Liver (tissue), 8 donors: ENCODE measurements at regions not wholly inside any gene's neighbourhood (a gene's known extent, or its start where the extent isn't known, plus 50 kb on each side); places are given as distances from the start of the nearest gene placed in this dataset.

Experiments
- DNase-seq: peaks from one replicate; pipeline ENCODE4 v3.0.0-alpha.2; 2017; ENCODE audit warnings: low spot score
- H3K27ac ChIP-seq, 2 donors: one replicate each; pipeline ENCODE4 v1.7.0; 2013; ENCODE audit warnings: inconsistent platforms in 2 of 2, low read length in 2 of 2, control low read depth in 1 of 2, low read depth in 1 of 2, mild to moderate bottlenecking in 1 of 2
- H3K27me3 ChIP-seq, 4 donors: one replicate each; pipeline versions ENCODE4 v1.6.1 to v1.7.0; 2013; ENCODE audit warnings: low read length in 3 of 4, inconsistent platforms in 1 of 4, mild to moderate bottlenecking in 1 of 4, moderate library complexity in 1 of 4; ENCODE audit not compliant: control insufficient read depth in 4 of 4, insufficient read depth in 4 of 4
- H3K36me3 ChIP-seq, 4 donors: one replicate each; pipeline versions ENCODE4 v1.6.1 to v1.7.0; 2013; ENCODE audit warnings: low read length in 3 of 4, mild to moderate bottlenecking in 3 of 4, low read depth in 1 of 4, moderate library complexity in 1 of 4; ENCODE audit not compliant: control insufficient read depth in 4 of 4, insufficient read depth in 3 of 4
- H3K4me1 ChIP-seq, 4 donors: one replicate each; pipeline versions ENCODE4 v1.6.1 to v1.7.0; 2013; ENCODE audit warnings: low read length in 3 of 4, mild to moderate bottlenecking in 3 of 4, moderate library complexity in 1 of 4; ENCODE audit not compliant: control insufficient read depth in 4 of 4, insufficient read depth in 4 of 4
- H3K4me3 ChIP-seq, 3 donors: one replicate each; pipeline versions ENCODE4 v1.6.1 to v1.7.0; 2013; ENCODE audit warnings: low read length in 3 of 3, control low read depth in 1 of 3, low read depth in 1 of 3, mild to moderate bottlenecking in 1 of 3
- H3K9ac ChIP-seq, 2 donors: one replicate each; pipeline ENCODE4 v1.7.0; 2013; ENCODE audit warnings: low read length in 2 of 2, mild to moderate bottlenecking in 2 of 2, moderate library complexity in 2 of 2, control low read depth in 1 of 2, low read depth in 1 of 2
- H3K9me3 ChIP-seq, 4 donors: one replicate each; pipeline versions ENCODE4 v1.6.1 to v1.7.0; 2013; ENCODE audit warnings: low read length in 3 of 4; ENCODE audit not compliant: control insufficient read depth in 4 of 4
- EGR1 ChIP-seq, 2 donors: IDR thresholded peaks; 2 replicates each; pipeline ENCODE4 v1.6.1; 2016 to 2018; ENCODE audit warnings: antibody characterized with exemption in 2 of 2, low read depth in 2 of 2
- FOXA1 ChIP-seq: IDR thresholded peaks from 2 replicates; pipeline ENCODE4 v1.6.1; 2016; ENCODE audit warnings: antibody characterized with exemption
- FOXA2 ChIP-seq: IDR thresholded peaks from 2 replicates; pipeline ENCODE4 v1.6.1; 2016; ENCODE audit warnings: antibody characterized with exemption
- GABPA ChIP-seq, 2 donors: IDR thresholded peaks in 1 of 2; conservative IDR thresholded peaks in 1 of 2; 2 replicates each; pipeline ENCODE4 v1.6.1; 2016; ENCODE audit warnings: antibody characterized with exemption in 2 of 2, mild to moderate bottlenecking in 1 of 2, moderate library complexity in 1 of 2
- HNF4A ChIP-seq, 2 donors: conservative IDR thresholded peaks; 2 replicates each; pipeline ENCODE4 v1.6.1; 2016; ENCODE audit warnings: antibody characterized with exemption in 2 of 2, mild to moderate bottlenecking in 2 of 2
- HNF4G ChIP-seq: IDR thresholded peaks from 2 replicates; pipeline ENCODE4 v1.6.1; 2016; ENCODE audit warnings: antibody characterized with exemption
- JUND ChIP-seq, 2 donors: IDR thresholded peaks; 2 replicates each; pipeline ENCODE4 v1.6.1; 2016; ENCODE audit warnings: antibody characterized with exemption in 2 of 2
- NR2F2 ChIP-seq: IDR thresholded peaks from 2 replicates; pipeline ENCODE4 v1.6.1; 2016; ENCODE audit warnings: antibody characterized with exemption
- RAD21 ChIP-seq, 2 donors: IDR thresholded peaks; 2 replicates each; pipeline ENCODE4 v1.6.1; 2016; ENCODE audit warnings: antibody characterized with exemption in 2 of 2, mild to moderate bottlenecking in 2 of 2
- RXRA ChIP-seq, 2 donors: IDR thresholded peaks; 2 replicates each; pipeline ENCODE4 v1.6.1; 2017 to 2018; ENCODE audit warnings: antibody characterized with exemption in 2 of 2, mild to moderate bottlenecking in 1 of 2
- SP1 ChIP-seq: IDR thresholded peaks from 2 replicates; pipeline ENCODE4 v1.6.1; 2018; ENCODE audit warnings: antibody characterized with exemption, mild to moderate bottlenecking
- TAF1 ChIP-seq: conservative IDR thresholded peaks from 2 replicates; pipeline ENCODE4 v1.6.1; 2016; ENCODE audit warnings: antibody characterized with exemption, mild to moderate bottlenecking
- YY1 ChIP-seq: IDR thresholded peaks from 2 replicates; pipeline ENCODE4 v1.6.1; 2016; ENCODE audit warnings: antibody characterized with exemption, mild to moderate bottlenecking
- WGBS: extraction: QIAGEN DNeasy Blood & Tissue Kit; methylation state at CpG from one replicate; pipeline ENCODE4 v1.1.7; 2013; 5-methylcytosine and 5-hydroxymethylcytosine counted together
- TF ChIP-seq, protein P1 (sequence below): IDR thresholded peaks from 2 replicates; pipeline ENCODE4 v1.6.1; 2016; ENCODE audit warnings: antibody characterized with exemption, mild to moderate bottlenecking
- TF ChIP-seq, protein P2 (sequence below): IDR thresholded peaks from 2 replicates; pipeline ENCODE4 v1.6.1; 2016; ENCODE audit warnings: antibody characterized with exemption
- TF ChIP-seq, protein P3 (sequence below): fragments of 150-350 bp; IDR thresholded peaks from 2 replicates; pipeline ENCODE4 v1.5.1; 2017; ENCODE audit warnings: improper control_type of control experiment, low read depth, low read length; ENCODE audit not compliant: missing input control
- TF ChIP-seq, protein P4 (sequence below): IDR thresholded peaks from 2 replicates; pipeline ENCODE4 v1.6.1; 2016; ENCODE audit warnings: antibody characterized with exemption
- TF ChIP-seq, protein P5 (sequence below): IDR thresholded peaks from 2 replicates; pipeline ENCODE4 v1.6.1; 2016; ENCODE audit warnings: antibody characterized with exemption
- donor health status: healthy.
- donor health status: healthy.
- donor health status: healthy.
- donor health status: healthy.
- donor health status: healthy.

DNA sequence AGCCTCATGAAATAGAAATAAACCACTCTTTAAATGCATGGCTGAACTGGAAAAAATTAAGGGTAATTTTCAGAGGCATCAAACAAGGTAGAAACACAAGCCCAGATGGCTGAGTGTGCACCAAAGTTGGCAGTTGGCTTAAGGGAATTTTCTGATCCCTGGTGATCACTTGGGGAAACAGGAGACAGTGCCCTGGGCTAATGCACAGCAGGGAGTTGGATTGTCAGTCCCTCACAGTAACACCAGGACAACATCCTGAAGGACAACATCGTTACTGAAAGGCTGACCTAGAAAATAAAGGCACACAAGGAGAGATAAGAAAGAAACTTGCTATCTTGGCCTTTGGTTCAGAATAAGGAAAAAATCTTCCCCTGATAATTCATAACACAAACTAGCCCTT is 417.0 kb downstream of the SLC4A3 start:
- Histone ChIP-seq H3K27me3 (peaks cover 0 to 5% (median 0%) of the 10 kb centered on the region in 4 donors), H3K9me3 (peaks cover 0 to 3% (median 0%) of the 10 kb centered on the region in 4 donors), H3K27ac (no peak overlapping the region), H3K36me3 (no peaks in the 10 kb centered on the region), H3K4me1 (no peaks in the 10 kb centered on the region), H3K4me3 (no peak overlapping the region), H3K9ac (no peak overlapping the region)
- 11% methylated on average over 1 of the region's 1 CpG for WGBS
- TF ChIP-seq RAD21 (IDR thresholded peaks at IDR 0.05), result no peak
- no peak for TF ChIP-seq GABPA (IDR thresholded peaks at IDR 0.05 in 1 of 2, conservative IDR thresholded peaks at IDR 0.05 in 1 of 2)
- TF ChIP-seq FOXA1, result no peak
- TF ChIP-seq, protein P1, sequence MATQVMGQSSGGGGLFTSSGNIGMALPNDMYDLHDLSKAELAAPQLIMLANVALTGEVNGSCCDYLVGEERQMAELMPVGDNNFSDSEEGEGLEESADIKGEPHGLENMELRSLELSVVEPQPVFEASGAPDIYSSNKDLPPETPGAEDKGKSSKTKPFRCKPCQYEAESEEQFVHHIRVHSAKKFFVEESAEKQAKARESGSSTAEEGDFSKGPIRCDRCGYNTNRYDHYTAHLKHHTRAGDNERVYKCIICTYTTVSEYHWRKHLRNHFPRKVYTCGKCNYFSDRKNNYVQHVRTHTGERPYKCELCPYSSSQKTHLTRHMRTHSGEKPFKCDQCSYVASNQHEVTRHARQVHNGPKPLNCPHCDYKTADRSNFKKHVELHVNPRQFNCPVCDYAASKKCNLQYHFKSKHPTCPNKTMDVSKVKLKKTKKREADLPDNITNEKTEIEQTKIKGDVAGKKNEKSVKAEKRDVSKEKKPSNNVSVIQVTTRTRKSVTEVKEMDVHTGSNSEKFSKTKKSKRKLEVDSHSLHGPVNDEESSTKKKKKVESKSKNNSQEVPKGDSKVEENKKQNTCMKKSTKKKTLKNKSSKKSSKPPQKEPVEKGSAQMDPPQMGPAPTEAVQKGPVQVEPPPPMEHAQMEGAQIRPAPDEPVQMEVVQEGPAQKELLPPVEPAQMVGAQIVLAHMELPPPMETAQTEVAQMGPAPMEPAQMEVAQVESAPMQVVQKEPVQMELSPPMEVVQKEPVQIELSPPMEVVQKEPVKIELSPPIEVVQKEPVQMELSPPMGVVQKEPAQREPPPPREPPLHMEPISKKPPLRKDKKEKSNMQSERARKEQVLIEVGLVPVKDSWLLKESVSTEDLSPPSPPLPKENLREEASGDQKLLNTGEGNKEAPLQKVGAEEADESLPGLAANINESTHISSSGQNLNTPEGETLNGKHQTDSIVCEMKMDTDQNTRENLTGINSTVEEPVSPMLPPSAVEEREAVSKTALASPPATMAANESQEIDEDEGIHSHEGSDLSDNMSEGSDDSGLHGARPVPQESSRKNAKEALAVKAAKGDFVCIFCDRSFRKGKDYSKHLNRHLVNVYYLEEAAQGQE, result no peak
- TF ChIP-seq SP1, result no peak
- no peak for TF ChIP-seq JUND (IDR thresholded peaks at IDR 0.05)
- TF ChIP-seq, protein P2, sequence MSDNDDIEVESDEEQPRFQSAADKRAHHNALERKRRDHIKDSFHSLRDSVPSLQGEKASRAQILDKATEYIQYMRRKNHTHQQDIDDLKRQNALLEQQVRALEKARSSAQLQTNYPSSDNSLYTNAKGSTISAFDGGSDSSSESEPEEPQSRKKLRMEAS, result no peak
- no peak for TF ChIP-seq HNF4A (conservative IDR thresholded peaks at IDR 0.05)
- no peak for TF ChIP-seq NR2F2
- no peak for TF ChIP-seq EGR1 (IDR thresholded peaks at IDR 0.05; ENCODE audit: low read depth in 2 of 2)
- TF ChIP-seq, protein P3, sequence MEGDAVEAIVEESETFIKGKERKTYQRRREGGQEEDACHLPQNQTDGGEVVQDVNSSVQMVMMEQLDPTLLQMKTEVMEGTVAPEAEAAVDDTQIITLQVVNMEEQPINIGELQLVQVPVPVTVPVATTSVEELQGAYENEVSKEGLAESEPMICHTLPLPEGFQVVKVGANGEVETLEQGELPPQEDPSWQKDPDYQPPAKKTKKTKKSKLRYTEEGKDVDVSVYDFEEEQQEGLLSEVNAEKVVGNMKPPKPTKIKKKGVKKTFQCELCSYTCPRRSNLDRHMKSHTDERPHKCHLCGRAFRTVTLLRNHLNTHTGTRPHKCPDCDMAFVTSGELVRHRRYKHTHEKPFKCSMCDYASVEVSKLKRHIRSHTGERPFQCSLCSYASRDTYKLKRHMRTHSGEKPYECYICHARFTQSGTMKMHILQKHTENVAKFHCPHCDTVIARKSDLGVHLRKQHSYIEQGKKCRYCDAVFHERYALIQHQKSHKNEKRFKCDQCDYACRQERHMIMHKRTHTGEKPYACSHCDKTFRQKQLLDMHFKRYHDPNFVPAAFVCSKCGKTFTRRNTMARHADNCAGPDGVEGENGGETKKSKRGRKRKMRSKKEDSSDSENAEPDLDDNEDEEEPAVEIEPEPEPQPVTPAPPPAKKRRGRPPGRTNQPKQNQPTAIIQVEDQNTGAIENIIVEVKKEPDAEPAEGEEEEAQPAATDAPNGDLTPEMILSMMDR, result no peak
- TF ChIP-seq TAF1, result no peak
- no peak for TF ChIP-seq YY1
- TF ChIP-seq, protein P4, sequence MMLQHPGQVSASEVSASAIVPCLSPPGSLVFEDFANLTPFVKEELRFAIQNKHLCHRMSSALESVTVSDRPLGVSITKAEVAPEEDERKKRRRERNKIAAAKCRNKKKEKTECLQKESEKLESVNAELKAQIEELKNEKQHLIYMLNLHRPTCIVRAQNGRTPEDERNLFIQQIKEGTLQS, result no peak
- no peak for TF ChIP-seq HNF4G
- no peak for TF ChIP-seq RXRA (IDR thresholded peaks at IDR 0.05)
- TF ChIP-seq, protein P5, sequence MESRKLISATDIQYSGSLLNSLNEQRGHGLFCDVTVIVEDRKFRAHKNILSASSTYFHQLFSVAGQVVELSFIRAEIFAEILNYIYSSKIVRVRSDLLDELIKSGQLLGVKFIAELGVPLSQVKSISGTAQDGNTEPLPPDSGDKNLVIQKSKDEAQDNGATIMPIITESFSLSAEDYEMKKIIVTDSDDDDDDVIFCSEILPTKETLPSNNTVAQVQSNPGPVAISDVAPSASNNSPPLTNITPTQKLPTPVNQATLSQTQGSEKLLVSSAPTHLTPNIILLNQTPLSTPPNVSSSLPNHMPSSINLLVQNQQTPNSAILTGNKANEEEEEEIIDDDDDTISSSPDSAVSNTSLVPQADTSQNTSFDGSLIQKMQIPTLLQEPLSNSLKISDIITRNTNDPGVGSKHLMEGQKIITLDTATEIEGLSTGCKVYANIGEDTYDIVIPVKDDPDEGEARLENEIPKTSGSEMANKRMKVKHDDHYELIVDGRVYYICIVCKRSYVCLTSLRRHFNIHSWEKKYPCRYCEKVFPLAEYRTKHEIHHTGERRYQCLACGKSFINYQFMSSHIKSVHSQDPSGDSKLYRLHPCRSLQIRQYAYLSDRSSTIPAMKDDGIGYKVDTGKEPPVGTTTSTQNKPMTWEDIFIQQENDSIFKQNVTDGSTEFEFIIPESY, result no peak
- no peak for TF ChIP-seq FOXA2
- no peak for DNase-seq
